Inflammatory macrophage treated with lipopolysaccharide for 4 hours (primary cell): ENCODE measurements at regions not wholly inside any gene's neighbourhood (a gene's known extent, or its start where the extent isn't known, plus 50 kb on each side); places are given as distances from the start of the nearest gene placed in this dataset.

Experiments used
- DNase-seq: peaks from one replicate; pipeline ENCODE4 v3.0.0-alpha.2; 2020

- no peak for DNase-seq
Observed at GRCh38 chr21:19713313-19713712, 1284.9 kb upstream of the NCAM2 start.

DNA sequence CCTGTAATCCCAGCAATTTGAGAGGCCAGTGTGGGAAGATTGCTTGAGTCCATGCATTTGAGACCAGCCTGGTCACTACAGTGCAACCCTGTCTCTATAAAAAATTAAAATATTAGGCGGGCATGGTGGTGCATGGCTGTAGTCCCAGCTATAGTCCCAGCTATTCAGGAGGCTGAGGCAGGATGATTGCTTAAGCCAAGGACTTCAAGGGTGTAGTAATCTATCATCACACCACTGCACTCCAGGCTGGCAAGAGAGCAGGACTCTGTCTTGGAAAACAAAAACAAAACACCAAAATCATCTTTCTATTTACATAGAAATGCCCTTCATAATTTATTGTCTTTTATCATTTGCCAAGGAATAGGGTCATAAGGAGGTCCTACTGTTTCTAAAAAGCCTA is 1274.1 kb upstream of the NCAM2 start:
- no peak for DNase-seq

GRCh38 chr21:19731251-19731650 is 1267.0 kb upstream of the NCAM2 start:
- no peak for DNase-seq

- no peak for DNase-seq
Observed at GRCh38 chr21:19759836-19760235, 1238.4 kb upstream of the NCAM2 start.

DNA sequence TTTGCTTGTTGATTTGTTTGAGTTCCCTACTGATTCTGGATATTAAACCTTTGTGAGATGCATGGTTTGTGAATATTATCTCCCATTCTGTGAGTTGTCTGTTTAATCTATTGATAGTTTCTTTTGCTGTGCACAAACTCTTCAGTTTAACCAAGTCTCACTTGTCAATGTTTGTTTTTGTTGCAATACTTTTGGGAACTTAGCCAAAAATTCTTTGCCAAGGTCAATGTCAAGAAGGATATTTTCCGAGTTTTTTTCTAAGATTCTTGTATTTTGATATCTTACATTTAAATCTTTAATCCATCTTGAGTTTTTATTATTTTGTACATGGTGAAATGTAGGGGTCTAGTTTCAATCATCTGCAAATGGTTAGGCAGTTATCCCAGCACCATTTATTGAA is 1230.7 kb upstream of the NCAM2 start:
- DNase-seq: no peak

- no peak for DNase-seq
Observed at GRCh38 chr21:19771881-19772280, 1226.3 kb upstream of the NCAM2 start.

- DNase-seq: no peak
Observed at GRCh38 chr21:19776076-19776475, 1222.1 kb upstream of the NCAM2 start.

GRCh38 chr21:19781881-19782652 is 1216.1 kb upstream of the NCAM2 start:
- no peak for DNase-seq

DNA sequence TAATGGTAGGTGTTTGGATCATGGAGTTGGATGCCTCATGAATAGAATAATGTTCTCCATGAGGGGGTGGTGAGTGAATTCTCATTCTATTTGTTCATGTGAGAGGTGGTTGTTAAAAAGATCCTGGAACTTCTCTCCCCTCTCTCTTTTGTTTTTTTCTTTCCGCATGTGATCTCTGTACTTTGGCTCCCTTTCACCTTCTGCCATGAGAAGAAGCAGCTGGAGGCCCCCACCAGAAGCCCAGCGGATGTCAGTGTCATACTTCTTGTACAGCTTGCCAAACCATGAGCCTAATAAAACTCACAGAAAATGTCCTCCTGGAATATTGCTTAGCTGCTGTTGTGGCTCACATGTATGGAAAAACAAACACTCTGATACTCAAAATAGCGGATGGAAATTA is 1212.3 kb upstream of the NCAM2 start:
- DNase-seq: no peak

DNA sequence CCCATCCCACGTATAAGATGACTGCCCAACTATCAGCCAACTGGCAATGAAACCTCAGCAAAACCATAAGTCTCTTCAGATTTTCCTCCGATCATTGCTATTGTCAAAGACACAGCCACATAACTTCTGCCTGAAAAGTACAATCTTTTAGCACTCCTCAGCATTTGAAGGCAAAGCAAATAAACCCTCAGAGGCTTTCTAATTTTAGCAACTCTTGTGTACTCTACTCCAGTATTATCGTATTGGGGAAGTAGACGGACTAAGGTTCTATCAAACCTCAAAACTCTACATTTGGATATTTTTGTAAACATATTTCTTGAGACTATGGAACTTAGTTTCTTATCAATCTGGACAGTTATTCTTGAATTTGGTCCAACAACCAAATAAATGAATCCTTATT is 1206.2 kb upstream of the NCAM2 start:
- no peak for DNase-seq

DNA sequence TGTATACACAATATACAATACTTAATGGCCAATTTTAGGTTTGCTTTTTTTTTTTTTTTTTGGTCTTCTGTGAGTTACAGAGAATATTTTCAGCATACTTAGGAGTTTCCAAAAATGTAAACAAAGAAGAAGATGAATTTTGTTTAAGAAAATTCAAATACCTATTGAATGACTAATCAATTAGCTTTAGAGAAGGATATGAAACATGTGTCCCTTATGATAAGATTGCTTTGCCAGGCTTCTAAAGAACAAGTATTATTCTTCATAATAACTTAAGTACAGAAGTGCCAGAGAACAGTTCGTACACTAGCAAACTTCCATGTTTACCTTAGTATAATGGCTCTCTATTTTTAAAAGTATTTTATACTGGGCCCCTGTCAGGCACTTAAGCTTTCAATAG is 1191.0 kb upstream of the NCAM2 start:
- DNase-seq: no peak

- no peak for DNase-seq
Observed at GRCh38 chr21:19810779-19811178, 1187.4 kb upstream of the NCAM2 start.

DNA sequence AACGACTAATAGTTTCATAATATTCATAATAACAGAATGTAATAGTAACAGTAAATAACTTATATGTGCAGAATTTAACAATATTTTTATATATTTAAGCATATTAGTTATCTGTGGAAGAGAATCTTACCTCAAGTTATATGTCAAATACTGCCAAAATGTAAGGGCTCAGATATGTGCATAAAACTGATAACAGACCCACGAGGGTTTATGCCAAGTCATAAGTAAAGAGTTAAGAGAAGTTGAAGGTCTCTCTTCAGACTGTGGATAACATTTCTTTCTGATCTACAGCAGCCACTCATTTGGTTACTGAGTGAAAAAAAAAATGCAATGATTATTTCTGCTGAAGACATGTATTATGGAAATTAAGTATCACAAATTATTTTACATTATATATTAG is 1167.8 kb upstream of the NCAM2 start:
- DNase-seq: no peak

DNA sequence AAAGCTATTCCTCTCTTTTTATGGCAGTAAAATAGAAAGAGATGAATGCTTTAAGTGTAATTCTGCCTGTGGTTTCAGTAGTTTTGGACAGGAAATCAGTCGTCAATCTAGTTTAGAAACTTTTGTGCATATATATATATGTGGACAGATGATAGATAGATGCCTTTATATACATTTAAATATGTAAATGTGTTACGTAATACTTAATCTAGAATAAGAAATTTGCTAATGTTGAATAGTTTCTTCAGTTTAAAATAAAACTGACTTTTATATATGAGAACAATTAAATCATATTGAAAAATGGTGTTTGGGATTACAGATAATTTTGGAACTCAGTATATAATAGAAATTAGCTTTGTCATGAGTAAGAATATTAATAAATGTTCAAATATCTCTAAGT is 1165.7 kb upstream of the NCAM2 start:
- no peak for DNase-seq

GRCh38 chr21:19833082-19833481 is 1165.1 kb upstream of the NCAM2 start:
- no peak for DNase-seq

GRCh38 chr21:19842601-19843000 is 1155.6 kb upstream of the NCAM2 start:
- no peak for DNase-seq

DNA sequence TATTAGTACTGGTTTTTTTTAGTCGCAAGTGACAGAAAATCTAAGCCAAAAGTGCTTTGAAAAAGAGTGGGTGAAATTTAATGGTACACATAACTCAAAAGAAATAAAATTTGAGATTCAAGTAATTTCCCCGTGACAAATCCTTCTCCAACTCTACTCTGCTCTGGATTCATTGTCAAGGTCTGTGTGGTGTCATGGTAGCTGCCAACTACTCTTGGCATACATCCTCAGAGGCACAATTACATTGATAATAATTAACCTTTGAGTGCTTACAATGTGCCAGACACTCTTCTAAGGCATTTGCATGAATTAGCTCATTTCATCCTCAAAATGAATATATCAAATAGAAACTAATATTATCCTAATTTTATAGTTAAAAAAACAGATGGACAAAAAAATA is 1153.9 kb upstream of the NCAM2 start:
- DNase-seq: no peak

- DNase-seq: no peak
Observed at GRCh38 chr21:19850157-19850556, 1148.1 kb upstream of the NCAM2 start.

DNA sequence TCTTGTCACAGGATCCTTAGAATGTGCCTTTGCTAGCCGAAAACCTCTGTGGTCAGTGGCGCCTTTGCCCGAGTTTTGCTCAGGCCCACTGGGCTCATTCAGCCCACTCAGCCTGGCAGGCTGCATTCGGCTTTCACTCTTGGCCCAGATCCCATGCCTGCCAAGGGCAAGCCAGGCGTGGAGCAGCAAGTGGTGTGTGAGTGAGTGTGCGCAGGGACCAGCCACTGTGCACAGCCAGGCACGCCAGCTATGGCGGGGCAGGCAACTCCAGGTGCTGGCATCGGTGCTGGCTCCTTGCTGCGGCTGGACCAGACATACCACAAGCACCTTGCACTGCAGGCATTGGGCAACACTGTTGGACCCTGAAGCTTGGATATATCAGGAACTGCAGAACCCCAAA is 1145.1 kb upstream of the NCAM2 start:
- no peak for DNase-seq

DNA sequence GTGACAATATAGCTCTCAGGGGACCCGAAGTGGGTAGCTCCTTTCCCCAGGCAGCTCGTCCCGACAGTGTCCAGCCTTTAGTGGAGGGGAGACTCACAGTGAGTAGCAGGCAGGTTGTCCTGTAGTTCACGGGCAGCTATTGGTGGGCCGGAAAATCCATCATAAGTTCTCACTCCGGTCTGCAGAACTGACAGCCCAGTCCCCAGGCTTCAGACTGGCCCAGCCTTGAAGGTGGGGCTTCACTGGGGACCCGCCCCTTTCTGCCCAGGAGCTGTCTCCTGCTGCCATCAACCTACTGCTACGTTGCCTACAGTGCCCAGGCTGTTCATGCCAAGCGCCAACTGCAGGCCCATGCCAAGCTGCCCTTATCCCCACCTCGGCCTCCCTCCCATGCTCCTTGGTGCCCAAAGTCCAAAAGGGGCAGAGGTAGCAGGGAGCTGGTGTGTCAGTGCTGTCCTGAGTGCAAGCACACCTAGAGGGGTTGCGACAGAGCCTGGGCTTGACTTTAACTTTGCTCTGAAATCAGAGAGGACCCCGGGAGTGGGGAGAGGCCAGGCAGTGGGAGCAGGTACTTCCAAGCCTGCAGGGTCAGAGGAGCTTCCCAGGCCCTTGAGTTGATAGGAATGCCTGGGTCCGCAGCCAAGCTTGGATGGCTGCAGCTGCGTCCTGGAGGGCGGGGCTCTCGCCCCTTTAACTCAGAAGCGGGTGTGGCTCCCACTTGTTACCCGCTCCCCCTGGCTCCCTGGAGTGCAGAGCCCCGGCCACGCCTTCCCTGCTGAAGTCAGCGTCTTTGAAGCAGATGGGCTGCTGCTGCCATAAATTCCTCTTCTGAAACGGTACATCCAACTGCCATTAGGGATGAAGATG is 1144.3 kb upstream of the NCAM2 start:
- no peak for DNase-seq

DNA sequence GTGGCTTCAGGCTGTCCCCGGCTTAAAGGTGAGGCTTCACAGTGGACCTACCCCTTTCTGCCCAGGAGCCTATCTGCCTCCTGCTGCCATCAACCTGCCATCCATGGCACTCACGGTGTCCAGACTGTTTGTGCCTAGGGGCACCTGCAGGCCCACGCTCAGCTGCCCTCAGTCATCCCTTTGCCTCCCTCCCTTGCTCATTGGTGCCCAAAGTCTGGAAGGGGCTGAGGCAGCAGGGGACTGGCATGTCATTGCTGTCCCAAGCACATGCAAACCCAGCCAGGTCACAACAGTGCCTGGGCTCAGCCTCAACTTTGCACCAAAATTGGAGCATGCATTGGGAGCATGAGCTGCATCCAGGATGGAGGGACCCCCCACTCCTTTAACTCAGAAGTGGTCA is 1142.7 kb upstream of the NCAM2 start:
- no peak for DNase-seq

DNA sequence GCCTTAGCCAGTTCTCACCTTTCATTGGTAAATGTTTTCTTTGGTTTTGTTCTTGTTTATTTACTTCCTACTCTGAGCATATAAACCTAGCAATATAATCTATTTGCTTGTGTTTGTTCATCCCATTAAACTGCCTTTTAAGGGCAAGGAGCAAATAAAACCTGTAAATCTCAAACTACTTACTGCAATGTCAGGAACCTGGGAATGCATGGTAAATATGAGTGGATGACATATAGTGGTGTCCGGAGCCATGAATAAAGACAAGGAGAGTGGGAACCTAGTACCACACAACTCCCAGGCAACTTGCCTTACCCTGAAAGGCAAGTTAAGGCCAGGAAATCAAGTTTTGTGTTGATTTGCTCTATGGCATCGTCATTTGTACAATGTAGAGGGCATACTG is 1133.7 kb upstream of the NCAM2 start:
- no peak for DNase-seq

- DNase-seq: no peak
Observed at GRCh38 chr21:19870682-19871081, 1127.5 kb upstream of the NCAM2 start.

DNA sequence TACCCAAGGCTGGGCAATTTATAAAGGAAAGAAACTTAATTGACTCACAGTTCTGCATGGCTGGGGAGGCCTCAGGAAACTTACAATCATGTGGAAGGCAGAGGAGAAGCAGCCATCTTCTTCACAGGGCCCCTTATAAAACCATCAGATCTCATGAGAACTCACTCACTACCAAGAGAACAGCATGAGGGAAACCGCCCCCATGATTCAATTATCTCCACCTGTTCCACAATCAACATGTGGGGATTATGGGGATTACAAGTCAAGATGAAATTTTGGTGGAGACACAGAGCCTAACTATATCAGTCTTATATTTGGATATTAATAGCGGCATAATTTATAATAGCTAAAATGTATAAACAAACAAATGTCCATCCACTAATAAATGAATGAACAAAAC is 1123.7 kb upstream of the NCAM2 start:
- DNase-seq: no peak

DNA sequence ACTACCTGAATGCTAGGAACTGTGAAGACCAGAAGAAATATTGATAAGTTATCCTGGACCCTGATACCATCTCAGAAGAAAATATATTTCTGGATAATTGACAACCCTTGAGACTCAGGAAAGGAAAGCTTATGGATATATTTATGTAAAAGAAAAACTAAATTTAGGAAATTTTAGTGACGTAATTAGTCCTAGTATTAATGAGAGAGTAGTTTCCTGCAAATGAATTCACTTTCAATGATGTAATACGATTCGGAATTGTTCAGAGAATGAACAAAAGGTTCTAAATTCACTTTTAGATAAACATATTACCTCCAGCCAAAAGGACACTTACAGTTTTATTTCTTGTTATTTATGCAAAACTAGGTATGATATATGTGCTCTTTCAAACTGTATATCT is 1120.1 kb upstream of the NCAM2 start:
- no peak for DNase-seq
